ENCODE measurements at regions not wholly inside any gene's neighbourhood (a gene's known extent, or its start where the extent isn't known, plus 50 kb on each side); places are given as distances from the start of the nearest gene placed in this dataset.

DNA sequence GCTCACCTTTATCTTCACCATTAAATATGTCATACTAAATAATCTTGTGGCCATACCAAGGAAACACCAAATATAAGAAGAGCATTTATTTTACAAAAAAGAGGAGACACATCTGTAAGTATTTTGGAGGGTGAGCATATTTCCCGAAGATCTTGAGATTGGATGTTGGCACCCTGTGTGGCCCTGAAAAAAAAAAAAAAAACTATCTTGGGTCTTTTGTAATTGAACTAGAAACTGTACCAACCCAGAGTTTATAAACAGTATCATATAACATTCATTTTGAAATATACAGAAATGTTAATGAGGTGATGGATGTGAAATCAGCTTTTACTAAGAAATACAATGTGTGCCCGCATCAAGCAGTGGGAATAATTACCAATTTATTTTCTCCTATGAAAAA lies 104.0 kb upstream of the FRMD6 start:
- TF ChIP-seq POLR2AphosphoS5 (IDR thresholded peaks at IDR 0.05) (no peak), EP300 (IDR thresholded peaks at IDR 0.05) (no peak), POLR2A (IDR thresholded peaks at IDR 0.05) (no peak), CTCF (IDR thresholded peaks at IDR 0.05) (no peak)
- H3K36me3 ChIP-seq, result no peaks in the 10 kb centered on the region
- intact Hi-C loops (cut with DNase I; ENCODE audit: low total_unique reads), result no loop called here
- peaks cover 0 to 30% (median 4%) of the 10 kb centered on the region in 4 donors for H3K4me1 ChIP-seq
- peak overlapping the region in 4 of 5 donors; percentile 33 to 57 (median 54) for H3K27ac ChIP-seq
- no peak overlapping the region for H3K4me3 ChIP-seq
- no peak for DNase-seq
- H3K9me3 ChIP-seq, result no peaks in the 10 kb centered on the region
- 67 to 90% (median 81%) methylated on average over 2 of the region's 2 CpGs for WGBS, 5 donors
- no peaks in the 10 kb centered on the region for H3K27me3 ChIP-seq

- H3K27me3 ChIP-seq, result no peaks in the 10 kb centered on the region
- intact Hi-C loops (cut with DNase I; ENCODE audit: low total_unique reads), result no loop called here
- H3K4me1 ChIP-seq, result peaks cover 0 to 30% (median 4%) of the 10 kb centered on the region in 4 donors
- TF ChIP-seq CTCF (IDR thresholded peaks at IDR 0.05), result no peak
- no peak for TF ChIP-seq POLR2AphosphoS5 (IDR thresholded peaks at IDR 0.05)
- TF ChIP-seq POLR2A (IDR thresholded peaks at IDR 0.05), result no peak
- no peak for TF ChIP-seq EP300 (IDR thresholded peaks at IDR 0.05)
- H3K9me3 ChIP-seq, result no peaks in the 10 kb centered on the region
- 63 to 82% (median 72%) methylated on average over 4 of the region's 4 CpGs for WGBS, 5 donors
- peak overlapping the region in 4 of 5 donors; percentile 24 to 57 (median 54) for H3K27ac ChIP-seq
- no peak overlapping the region for H3K4me3 ChIP-seq
- no peaks in the 10 kb centered on the region for H3K36me3 ChIP-seq
- DNase-seq, result no peak
Observed at GRCh38 chr14:51548187-51548586, 103.5 kb upstream of the FRMD6 start.

DNA sequence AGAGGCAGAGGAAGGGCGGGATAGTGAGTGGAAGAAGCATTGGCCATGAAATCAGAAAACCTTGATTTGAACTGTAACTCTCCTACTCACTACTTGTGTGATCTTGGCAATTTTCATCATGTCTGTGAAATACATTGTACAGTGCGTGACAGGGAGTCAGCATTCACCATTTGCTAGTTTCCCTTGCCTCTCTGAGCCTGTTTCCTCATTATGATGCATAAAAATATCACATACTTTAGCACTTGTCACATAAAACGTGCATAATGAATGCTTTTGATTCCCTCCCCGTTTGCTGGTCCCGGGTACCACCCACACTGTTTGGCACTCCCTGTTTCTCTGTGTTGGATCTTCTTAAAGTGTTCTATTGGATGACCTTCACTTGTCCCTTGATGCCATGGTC lies 101.1 kb upstream of the FRMD6 start:
- H3K27me3 ChIP-seq, result no peaks in the 10 kb centered on the region
- TF ChIP-seq POLR2AphosphoS5 (IDR thresholded peaks at IDR 0.05), result no peak
- TF ChIP-seq CTCF (IDR thresholded peaks at IDR 0.05), result no peak
- no peak for TF ChIP-seq EP300 (IDR thresholded peaks at IDR 0.05)
- no peak for TF ChIP-seq POLR2A (IDR thresholded peaks at IDR 0.05)
- WGBS, 5 donors, result 67 to 84% (median 83%) methylated on average over 5 of the region's 5 CpGs
- H3K4me1 ChIP-seq, result peaks cover 0 to 22% (median 4%) of the 10 kb centered on the region in 4 donors
- intact Hi-C loops (cut with DNase I; ENCODE audit: low total_unique reads), result no loop called here
- no peaks in the 10 kb centered on the region for H3K36me3 ChIP-seq
- H3K27ac ChIP-seq, result no peak overlapping the region
- H3K9me3 ChIP-seq, result no peaks in the 10 kb centered on the region
- H3K4me3 ChIP-seq, result no peak overlapping the region
- DNase-seq, result no peak

- TF ChIP-seq POLR2AphosphoS5 (IDR thresholded peaks at IDR 0.05) (no peak), EP300 (IDR thresholded peaks at IDR 0.05) (no peak), POLR2A (IDR thresholded peaks at IDR 0.05) (no peak), CTCF (IDR thresholded peaks at IDR 0.05) (no peak)
- intact Hi-C loops (cut with DNase I; ENCODE audit: low total_unique reads), result no loop called here
- Histone ChIP-seq H3K27me3 (no peaks in the 10 kb centered on the region), H3K36me3 (no peaks in the 10 kb centered on the region), H3K9me3 (no peaks in the 10 kb centered on the region), H3K4me3 (no peak overlapping the region), H3K4me1 (peaks cover 0 to 15% (median 0%) of the 10 kb centered on the region in 4 donors), H3K27ac (no peak overlapping the region)
- no peak for DNase-seq
- 87 to 92% (median 89%) methylated on average over 7 of the region's 7 CpGs for WGBS, 5 donors
Observed at GRCh38 chr14:51552275-51552674, 99.4 kb upstream of the FRMD6 start.
